ENCODE measurements at regions not wholly inside any gene's neighbourhood (a gene's known extent, or its start where the extent isn't known, plus 50 kb on each side); places are given as distances from the start of the nearest gene placed in this dataset.

DNA sequence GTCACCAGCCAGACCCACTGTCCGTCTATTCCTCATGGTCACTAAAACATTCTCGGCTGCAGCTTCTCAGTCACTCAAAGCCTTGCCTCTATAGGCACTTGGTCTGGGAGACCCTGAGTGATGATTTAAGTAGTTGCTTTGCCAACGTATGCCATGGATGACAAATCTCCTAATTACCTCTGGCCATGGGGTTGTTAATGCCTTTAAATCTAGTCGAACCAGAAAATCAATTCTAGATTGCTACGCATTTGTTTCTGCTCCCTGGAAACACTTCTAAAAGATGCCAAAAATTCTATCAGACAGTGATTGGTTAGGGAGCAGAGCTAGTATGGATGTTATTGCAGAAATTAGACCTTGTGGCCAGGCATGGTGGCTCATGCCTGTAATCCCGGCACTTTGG is 57.0 kb upstream of the RTL6 start:
- Histone ChIP-seq H3K36me3 (ENCODE audit: control insufficient read depth in 4 of 4, insufficient read depth in 3 of 4, low read depth in 1 of 4, low read length in 3 of 4) (no peaks in the 10 kb centered on the region), H3K27ac (ENCODE audit: low read depth in 1 of 2, low read length in 2 of 2) (no peak overlapping the region), H3K4me3 (ENCODE audit: low read depth in 1 of 3, low read length in 3 of 3) (no peak overlapping the region), H3K9ac (ENCODE audit: low read depth in 1 of 2, low read length in 2 of 2) (no peak overlapping the region), H3K27me3 (ENCODE audit: control insufficient read depth in 4 of 4, insufficient read depth in 4 of 4, low read length in 3 of 4) (peaks cover 0 to 2% (median 0%) of the 10 kb centered on the region in 4 donors), H3K9me3 (ENCODE audit: control insufficient read depth in 4 of 4, low read length in 3 of 4) (no peaks in the 10 kb centered on the region), H3K4me1 (ENCODE audit: control insufficient read depth in 4 of 4, insufficient read depth in 4 of 4, low read length in 3 of 4) (peaks cover 0 to 5% (median 0%) of the 10 kb centered on the region in 4 donors)
- TF ChIP-seq CTCF (IDR thresholded peaks at IDR 0.05; ENCODE audit: low read depth, low read length, missing input control): no peak
- TF ChIP-seq GABPA (IDR thresholded peaks at IDR 0.05 in 1 of 2, conservative IDR thresholded peaks at IDR 0.05 in 1 of 2): no peak
- no peak for TF ChIP-seq FOXA1 (IDR thresholded peaks at IDR 0.05)
- TF ChIP-seq HNF4A (conservative IDR thresholded peaks at IDR 0.05): no peak
- TF ChIP-seq, protein P1, sequence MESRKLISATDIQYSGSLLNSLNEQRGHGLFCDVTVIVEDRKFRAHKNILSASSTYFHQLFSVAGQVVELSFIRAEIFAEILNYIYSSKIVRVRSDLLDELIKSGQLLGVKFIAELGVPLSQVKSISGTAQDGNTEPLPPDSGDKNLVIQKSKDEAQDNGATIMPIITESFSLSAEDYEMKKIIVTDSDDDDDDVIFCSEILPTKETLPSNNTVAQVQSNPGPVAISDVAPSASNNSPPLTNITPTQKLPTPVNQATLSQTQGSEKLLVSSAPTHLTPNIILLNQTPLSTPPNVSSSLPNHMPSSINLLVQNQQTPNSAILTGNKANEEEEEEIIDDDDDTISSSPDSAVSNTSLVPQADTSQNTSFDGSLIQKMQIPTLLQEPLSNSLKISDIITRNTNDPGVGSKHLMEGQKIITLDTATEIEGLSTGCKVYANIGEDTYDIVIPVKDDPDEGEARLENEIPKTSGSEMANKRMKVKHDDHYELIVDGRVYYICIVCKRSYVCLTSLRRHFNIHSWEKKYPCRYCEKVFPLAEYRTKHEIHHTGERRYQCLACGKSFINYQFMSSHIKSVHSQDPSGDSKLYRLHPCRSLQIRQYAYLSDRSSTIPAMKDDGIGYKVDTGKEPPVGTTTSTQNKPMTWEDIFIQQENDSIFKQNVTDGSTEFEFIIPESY (IDR thresholded peaks at IDR 0.05): no peak
- no peak for TF ChIP-seq FOXA2 (IDR thresholded peaks at IDR 0.05)
- TF ChIP-seq RAD21 (IDR thresholded peaks at IDR 0.05): no peak
- no peak for TF ChIP-seq NR2F2 (IDR thresholded peaks at IDR 0.05)
- TF ChIP-seq REST (IDR thresholded peaks at IDR 0.05): no peak
- TF ChIP-seq MAX (IDR thresholded peaks at IDR 0.05): no peak
- no peak for TF ChIP-seq HNF4G (IDR thresholded peaks at IDR 0.05)
- no peak for TF ChIP-seq JUND (IDR thresholded peaks at IDR 0.05)
- no peak for TF ChIP-seq EGR1 (IDR thresholded peaks at IDR 0.05; ENCODE audit: low read depth in 2 of 2)
- TF ChIP-seq TAF1 (conservative IDR thresholded peaks at IDR 0.05): no peak
- WGBS: 71% methylated on average over 6 of the region's 6 CpGs
- DNase-seq (ENCODE audit: low spot score): no peak

- peaks cover 0 to 2% (median 0%) of the 10 kb centered on the region in 4 donors for H3K27me3 ChIP-seq (ENCODE audit: control insufficient read depth in 4 of 4, insufficient read depth in 4 of 4, low read length in 3 of 4)
- DNase-seq (ENCODE audit: low spot score): no peak
- TF ChIP-seq MAX (IDR thresholded peaks at IDR 0.05) (no peak), HNF4A (conservative IDR thresholded peaks at IDR 0.05) (no peak), FOXA2 (IDR thresholded peaks at IDR 0.05) (no peak), TAF1 (conservative IDR thresholded peaks at IDR 0.05) (no peak), FOXA1 (IDR thresholded peaks at IDR 0.05) (no peak), CTCF (IDR thresholded peaks at IDR 0.05; ENCODE audit: low read depth, low read length, missing input control) (no peak), NR2F2 (IDR thresholded peaks at IDR 0.05) (no peak)
- TF ChIP-seq, protein P1 (IDR thresholded peaks at IDR 0.05): no peak
- no peak overlapping the region for H3K9ac ChIP-seq (ENCODE audit: low read depth in 1 of 2, low read length in 2 of 2)
- no peak overlapping the region for H3K27ac ChIP-seq (ENCODE audit: low read depth in 1 of 2, low read length in 2 of 2)
- 78% methylated on average over 7 of the region's 7 CpGs for WGBS
- H3K36me3 ChIP-seq (ENCODE audit: control insufficient read depth in 4 of 4, insufficient read depth in 3 of 4, low read depth in 1 of 4, low read length in 3 of 4): no peaks in the 10 kb centered on the region
- no peak overlapping the region for H3K4me3 ChIP-seq (ENCODE audit: low read depth in 1 of 3, low read length in 3 of 3)
- H3K4me1 ChIP-seq (ENCODE audit: control insufficient read depth in 4 of 4, insufficient read depth in 4 of 4, low read length in 3 of 4): peaks cover 0 to 5% (median 0%) of the 10 kb centered on the region in 4 donors
- no peaks in the 10 kb centered on the region for H3K9me3 ChIP-seq (ENCODE audit: control insufficient read depth in 4 of 4, low read length in 3 of 4)
Observed at GRCh38 chr22:44554411-44554810, 56.4 kb upstream of the RTL6 start.

Measured in liver (tissue), 8 donors.